ENCODE measurements at regions not wholly inside any gene's neighbourhood (a gene's known extent, or its start where the extent isn't known, plus 50 kb on each side); places are given as distances from the start of the nearest gene placed in this dataset.

DNA sequence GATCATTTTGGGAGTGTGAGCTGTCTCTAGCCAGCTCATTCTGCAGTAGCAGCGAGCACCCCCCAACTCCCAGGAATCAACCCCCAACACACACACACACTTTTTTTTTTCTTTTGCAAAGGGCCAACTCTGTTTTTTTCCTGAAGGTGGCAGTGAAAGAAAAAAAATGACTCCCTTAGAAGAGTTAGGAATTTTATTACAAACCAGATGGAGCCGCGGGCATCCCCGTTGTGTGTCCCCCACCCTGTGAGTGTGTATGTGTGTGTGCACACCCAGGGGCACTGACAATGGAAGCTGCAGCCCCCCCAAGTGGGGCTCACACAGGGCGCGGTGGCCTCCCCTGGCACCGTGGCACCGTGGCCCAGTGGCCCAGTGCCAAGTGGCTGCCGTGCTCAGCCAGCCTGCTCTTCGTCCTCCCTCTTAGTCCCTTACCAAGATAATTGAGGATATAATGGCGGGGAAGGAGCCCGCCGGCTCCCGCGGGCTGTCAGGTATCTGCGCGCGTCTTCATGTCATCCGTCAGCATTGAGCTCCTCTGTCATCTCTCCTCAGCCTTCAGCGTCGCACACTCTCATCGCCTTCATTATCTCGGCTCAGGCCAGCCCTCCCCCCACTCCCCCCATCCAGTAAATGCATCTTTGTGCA is 314.1 kb downstream of the ZNF536 start:
- TF ChIP-seq, protein P1, sequence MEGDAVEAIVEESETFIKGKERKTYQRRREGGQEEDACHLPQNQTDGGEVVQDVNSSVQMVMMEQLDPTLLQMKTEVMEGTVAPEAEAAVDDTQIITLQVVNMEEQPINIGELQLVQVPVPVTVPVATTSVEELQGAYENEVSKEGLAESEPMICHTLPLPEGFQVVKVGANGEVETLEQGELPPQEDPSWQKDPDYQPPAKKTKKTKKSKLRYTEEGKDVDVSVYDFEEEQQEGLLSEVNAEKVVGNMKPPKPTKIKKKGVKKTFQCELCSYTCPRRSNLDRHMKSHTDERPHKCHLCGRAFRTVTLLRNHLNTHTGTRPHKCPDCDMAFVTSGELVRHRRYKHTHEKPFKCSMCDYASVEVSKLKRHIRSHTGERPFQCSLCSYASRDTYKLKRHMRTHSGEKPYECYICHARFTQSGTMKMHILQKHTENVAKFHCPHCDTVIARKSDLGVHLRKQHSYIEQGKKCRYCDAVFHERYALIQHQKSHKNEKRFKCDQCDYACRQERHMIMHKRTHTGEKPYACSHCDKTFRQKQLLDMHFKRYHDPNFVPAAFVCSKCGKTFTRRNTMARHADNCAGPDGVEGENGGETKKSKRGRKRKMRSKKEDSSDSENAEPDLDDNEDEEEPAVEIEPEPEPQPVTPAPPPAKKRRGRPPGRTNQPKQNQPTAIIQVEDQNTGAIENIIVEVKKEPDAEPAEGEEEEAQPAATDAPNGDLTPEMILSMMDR (conservative IDR thresholded peaks at IDR 0.05 in 1 of 2, IDR thresholded peaks at IDR 0.05 in 1 of 2; ENCODE audit: low read depth in 1 of 2, low read length in 2 of 2), result peak in 1 of 2 donors; percentile 27
- TF ChIP-seq EZH2 (IDR thresholded peaks at IDR 0.05; ENCODE audit: low read length, missing control alignments), result no peak

Measured in fibroblast of lung (primary cell).